ENCODE measurements at regions not wholly inside any gene's neighbourhood (a gene's known extent, or its start where the extent isn't known, plus 50 kb on each side); places are given as distances from the start of the nearest gene placed in this dataset.

DNA sequence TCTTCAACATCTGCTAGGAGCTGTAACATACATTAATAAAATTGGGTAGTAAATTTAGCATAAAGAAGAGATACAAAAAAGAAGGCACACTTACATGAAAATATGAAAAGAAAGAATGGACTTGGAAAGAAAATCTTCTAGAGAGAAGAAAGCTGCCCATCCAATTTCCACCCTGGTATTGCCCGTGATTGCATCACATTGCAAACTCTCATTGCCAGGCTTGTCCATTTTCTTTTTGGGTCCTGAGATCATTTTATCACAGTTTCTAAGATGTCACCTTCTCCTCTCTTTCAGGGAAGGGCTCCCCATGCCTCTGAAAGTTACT lies 321.5 kb downstream of the RND3 start:
- H3K4me3 ChIP-seq (ENCODE audit: low read depth, low read length) = no peak overlapping the region
- DNase-seq (ENCODE audit: low read depth) = no peak
- TF ChIP-seq, protein P1, sequence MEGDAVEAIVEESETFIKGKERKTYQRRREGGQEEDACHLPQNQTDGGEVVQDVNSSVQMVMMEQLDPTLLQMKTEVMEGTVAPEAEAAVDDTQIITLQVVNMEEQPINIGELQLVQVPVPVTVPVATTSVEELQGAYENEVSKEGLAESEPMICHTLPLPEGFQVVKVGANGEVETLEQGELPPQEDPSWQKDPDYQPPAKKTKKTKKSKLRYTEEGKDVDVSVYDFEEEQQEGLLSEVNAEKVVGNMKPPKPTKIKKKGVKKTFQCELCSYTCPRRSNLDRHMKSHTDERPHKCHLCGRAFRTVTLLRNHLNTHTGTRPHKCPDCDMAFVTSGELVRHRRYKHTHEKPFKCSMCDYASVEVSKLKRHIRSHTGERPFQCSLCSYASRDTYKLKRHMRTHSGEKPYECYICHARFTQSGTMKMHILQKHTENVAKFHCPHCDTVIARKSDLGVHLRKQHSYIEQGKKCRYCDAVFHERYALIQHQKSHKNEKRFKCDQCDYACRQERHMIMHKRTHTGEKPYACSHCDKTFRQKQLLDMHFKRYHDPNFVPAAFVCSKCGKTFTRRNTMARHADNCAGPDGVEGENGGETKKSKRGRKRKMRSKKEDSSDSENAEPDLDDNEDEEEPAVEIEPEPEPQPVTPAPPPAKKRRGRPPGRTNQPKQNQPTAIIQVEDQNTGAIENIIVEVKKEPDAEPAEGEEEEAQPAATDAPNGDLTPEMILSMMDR (conservative IDR thresholded peaks at IDR 0.05; ENCODE audit: low read depth, low read length) = no peak

GRCh38 chr2:150165442-150165841 lies 322.0 kb downstream of the RND3 start:
- TF ChIP-seq, protein P1 (conservative IDR thresholded peaks at IDR 0.05; ENCODE audit: low read depth, low read length) = no peak
- no peak for DNase-seq (ENCODE audit: low read depth)
- no peak overlapping the region for H3K4me3 ChIP-seq (ENCODE audit: low read depth, low read length)

DNA sequence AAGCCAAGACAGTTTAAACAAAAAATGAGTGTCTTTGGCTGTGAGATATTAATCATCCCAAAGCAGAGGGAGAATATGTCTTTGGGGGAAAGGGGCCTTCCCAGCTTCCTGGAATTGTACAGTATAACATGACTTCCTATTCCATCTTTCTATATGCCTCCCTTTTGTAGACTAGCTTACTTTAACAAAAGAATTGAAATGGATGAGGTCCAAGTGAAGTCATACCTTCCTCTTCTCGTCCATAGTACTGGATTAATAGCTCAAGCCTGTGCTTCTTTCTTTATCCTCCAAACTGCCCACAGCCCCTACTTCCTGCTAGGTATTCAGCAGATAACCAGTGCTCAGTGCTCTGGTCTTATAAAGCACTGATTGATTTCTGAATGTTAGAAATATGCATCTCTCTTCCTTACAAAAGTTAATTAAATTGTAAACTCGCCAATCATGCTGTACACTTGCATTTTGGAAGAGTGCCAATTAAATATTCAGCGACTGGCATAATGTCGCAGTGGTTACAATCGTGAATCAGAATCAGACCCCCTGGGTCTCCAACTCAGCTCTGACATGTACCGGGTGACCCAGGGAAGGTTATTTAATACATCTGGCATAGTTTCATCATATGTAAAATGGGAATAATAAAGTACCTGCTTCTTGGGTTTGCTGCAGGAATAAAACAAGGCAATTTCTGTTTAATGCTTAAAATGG lies 325.1 kb downstream of the RND3 start:
- H3K4me3 ChIP-seq (ENCODE audit: low read depth, low read length) = no peak overlapping the region
- TF ChIP-seq, protein P1 (conservative IDR thresholded peaks at IDR 0.05; ENCODE audit: low read depth, low read length) = no peak
- no peak for DNase-seq (ENCODE audit: low read depth)

GRCh38 chr2:150160058-150160457 lies 327.4 kb downstream of the RND3 start:
- TF ChIP-seq, protein P1 (conservative IDR thresholded peaks at IDR 0.05; ENCODE audit: low read depth, low read length) = no peak

DNA sequence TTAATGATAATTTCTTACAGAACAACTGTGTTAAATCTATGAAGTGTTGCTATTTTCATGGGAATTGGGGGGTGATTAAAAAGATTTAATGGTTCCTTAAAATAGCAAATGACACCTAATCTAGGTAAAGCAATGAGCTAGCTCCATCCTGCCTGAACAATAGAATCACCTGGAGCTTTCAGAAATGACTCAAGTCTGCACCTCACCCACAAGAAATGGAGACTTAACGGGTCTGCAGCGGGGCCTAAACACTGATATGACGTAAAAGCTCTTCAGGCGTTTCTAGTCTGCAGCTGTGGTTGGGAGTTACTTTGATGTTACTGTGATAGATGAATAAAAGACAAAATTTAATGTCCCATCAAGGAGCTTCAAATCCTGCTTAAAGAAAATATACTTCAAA lies 328.2 kb downstream of the RND3 start:
- TF ChIP-seq, protein P1 (conservative IDR thresholded peaks at IDR 0.05; ENCODE audit: low read depth, low read length) = no peak
- H3K4me3 ChIP-seq (ENCODE audit: low read depth, low read length) = no peak overlapping the region
- DNase-seq (ENCODE audit: low read depth) = no peak

More at GRCh38 chr2:150160058-150160457, 327.4 kb downstream of the RND3 start:
- no peak for DNase-seq (ENCODE audit: low read depth)
- H3K4me3 ChIP-seq (ENCODE audit: low read depth, low read length) = no peak overlapping the region

DNA sequence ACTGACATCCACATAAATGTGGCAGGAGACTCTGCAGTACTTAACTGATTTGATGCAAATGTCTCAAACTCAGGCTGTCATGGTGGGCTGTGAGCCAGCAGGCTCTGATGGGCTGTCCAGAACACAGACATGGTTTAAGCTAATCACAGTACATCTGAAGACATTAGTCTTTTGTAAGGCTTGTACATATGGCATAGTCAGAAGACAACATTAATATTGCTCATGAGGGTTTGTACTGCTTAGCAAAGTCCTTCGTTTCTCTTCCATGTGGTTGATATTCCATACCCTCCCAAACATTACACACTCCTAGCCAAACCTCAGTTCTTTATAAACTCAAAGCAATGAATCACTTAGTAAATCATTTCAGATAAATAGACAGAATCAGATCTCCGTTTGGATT lies 330.6 kb downstream of the RND3 start:
- no peak overlapping the region for H3K4me3 ChIP-seq (ENCODE audit: low read depth, low read length)
- no peak for DNase-seq (ENCODE audit: low read depth)
- TF ChIP-seq, protein P1 (conservative IDR thresholded peaks at IDR 0.05; ENCODE audit: low read depth, low read length) = no peak

DNA sequence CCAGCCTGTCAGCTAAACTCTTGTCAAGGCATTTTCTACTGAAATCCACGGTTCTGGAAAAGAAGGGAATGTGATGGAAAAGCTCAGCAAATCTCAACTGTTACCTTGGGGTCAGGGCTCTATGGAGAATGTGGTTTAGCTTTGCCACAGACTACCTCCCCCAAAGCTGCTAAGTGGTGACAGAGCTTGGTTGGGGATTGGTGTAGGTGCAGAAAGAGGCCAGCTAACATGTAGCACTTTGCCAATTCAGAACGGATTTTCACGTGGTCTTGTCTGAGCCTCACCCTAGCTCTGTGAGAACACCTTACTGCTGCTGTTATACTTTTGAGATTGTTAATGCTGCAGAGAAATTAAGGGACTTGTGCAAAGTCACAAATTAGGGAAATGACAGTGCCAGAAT lies 331.1 kb downstream of the RND3 start:
- TF ChIP-seq, protein P1 (conservative IDR thresholded peaks at IDR 0.05; ENCODE audit: low read depth, low read length) = no peak
- no peak for DNase-seq (ENCODE audit: low read depth)
- H3K4me3 ChIP-seq (ENCODE audit: low read depth, low read length) = no peak overlapping the region
